GM19468 (cell line): ENCODE measurements at regions not wholly inside any gene's neighbourhood (a gene's known extent, or its start where the extent isn't known, plus 50 kb on each side); places are given as distances from the start of the nearest gene placed in this dataset.
"Not testable (repeated sequence)": the region's sequence is repeated elsewhere in the genome, so short reads cannot be mapped to it uniquely, and the experiment has no call there.

Source experiments
- ATAC-seq: cut with Tn5 transposase; IDR thresholded peaks from one replicate; pipeline ENCODE4 v1.9.1; 2021; ENCODE audit warnings: mild to moderate bottlenecking, moderate library complexity, moderate number of reproducible peaks; ENCODE audit not compliant: unreplicated experiment; ENCODE audit errors: extremely low read depth

GRCh38 chr4:142897518-142897917 lies 51.4 kb upstream of the INPP4B start:
- not testable (repeated sequence) for ATAC-seq

- no peak for ATAC-seq
These were observed 54.5 kb upstream of the INPP4B start for GRCh38 chr4:142900622-142901021.

DNA sequence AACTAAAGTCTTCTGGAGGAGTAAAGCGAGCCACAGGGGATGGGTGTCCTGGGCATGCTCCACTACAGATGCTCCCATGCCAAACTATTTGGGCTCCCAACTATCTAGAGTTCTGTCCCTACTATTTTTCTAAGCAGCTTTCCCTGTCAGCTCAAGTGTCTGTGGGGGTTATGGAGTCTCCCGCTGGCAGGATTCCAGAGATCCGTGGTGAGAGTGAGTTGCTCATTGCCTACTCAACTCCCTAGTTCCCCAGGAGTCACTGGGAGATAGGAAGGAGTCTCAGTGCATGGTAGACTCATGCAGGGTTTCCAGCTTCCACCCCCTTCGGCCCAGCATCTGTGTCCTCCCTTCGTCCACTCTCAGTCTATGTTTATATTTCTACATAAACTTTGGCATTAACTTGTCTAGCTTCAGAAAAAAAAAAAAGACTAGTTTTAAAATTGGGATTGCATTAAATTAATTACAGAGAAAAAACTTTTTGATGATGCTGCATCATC lies 55.1 kb upstream of the INPP4B start:
- ATAC-seq, result no peak

- ATAC-seq, result not testable (repeated sequence)
These were observed 57.5 kb upstream of the INPP4B start for GRCh38 chr4:142903617-142904016.

DNA sequence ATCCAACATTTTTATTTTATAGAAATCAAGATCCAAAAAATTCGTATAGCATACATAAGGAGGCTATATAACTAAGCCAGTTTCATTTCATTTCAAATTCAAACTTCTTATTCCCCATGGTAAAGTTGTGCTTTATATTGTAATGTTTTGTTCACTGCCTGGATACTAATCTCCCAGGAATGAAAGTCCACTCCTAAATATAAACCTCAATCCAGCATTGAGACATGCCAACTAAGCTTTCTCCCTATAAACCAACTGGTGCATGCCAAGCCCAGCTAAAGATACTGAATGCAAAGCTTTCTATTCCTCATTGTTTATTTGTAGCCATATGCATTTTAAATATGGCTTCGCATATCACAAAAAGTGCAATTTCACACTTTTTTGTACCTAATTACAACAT lies 63.8 kb upstream of the INPP4B start:
- no peak for ATAC-seq

DNA sequence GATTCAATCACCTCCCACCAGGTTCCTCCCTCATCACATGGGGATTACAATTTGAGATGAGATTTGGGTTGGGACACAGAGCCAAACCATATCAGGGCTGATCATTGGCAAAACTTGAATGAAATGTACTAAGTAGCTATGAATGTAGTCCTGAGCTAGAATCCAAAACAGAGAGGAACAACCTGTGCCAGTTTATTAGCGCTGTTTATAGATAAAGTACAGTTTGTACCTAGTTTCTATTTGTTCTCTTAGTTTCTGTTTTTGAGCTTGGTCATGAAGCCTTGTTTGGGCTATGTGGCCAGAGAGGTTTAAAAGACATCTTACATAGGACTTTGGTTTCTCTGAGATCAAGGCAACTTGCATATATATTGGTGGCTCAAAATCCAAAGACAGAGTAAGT lies 66.9 kb upstream of the INPP4B start:
- ATAC-seq, result no peak

GRCh38 chr4:142913461-142914030 lies 67.4 kb upstream of the INPP4B start:
- ATAC-seq, result no peak

DNA sequence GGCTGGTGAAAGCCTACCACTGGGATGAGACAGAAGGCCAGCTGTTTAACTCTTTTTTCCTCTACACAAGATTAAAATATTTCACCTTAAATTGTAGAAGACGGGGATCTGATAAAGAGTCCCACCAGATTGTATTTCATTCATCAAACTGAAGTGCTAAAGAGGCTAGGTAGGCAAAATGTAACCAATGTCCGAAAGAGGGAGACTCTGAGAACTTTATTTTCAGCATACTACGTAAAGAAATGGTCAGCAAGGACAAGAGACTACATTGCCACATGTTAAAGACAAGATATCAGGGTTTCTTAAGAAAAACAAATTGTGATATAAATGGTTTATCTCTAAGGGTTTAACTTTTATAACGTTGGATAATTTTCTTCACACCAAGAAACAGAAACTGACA lies 71.6 kb upstream of the INPP4B start:
- no peak for ATAC-seq

DNA sequence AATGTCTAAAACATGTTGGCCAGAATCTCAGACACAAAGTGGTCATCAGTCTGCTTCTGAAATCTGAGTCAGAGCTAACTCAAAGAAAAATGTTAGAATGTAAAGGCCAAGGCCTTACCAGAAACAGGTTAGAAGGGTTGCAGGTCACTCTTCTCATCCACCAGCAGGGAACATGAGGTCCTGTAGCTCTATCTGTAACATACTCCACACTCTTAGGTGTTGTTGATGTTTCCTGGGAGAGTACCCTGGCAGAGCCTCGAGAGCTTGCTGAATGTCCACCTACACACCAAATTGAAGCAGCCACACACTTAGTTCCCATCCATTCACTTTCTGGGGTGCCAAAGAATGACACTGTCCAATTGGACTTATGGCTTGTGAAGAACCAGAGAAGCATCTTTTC lies 76.6 kb upstream of the INPP4B start:
- no peak for ATAC-seq

DNA sequence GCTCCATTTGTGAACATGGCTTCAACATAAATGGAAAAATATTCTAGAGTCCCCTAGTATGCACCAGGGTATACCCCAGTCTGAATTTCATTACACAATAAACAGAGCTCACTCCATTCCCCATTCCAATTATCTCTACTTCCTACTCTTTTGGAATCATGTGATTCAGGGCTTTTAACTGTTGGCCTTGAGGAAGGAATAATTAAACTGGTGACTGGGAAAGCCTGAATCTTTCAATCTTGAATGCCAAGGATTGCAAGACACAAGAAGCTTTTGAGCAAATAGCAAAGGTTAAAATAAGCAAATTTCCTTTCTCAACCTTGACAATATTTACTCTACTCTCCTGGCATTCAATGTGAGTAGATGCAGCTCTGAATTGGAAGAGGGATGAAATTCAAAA lies 77.5 kb upstream of the INPP4B start:
- no peak for ATAC-seq

DNA sequence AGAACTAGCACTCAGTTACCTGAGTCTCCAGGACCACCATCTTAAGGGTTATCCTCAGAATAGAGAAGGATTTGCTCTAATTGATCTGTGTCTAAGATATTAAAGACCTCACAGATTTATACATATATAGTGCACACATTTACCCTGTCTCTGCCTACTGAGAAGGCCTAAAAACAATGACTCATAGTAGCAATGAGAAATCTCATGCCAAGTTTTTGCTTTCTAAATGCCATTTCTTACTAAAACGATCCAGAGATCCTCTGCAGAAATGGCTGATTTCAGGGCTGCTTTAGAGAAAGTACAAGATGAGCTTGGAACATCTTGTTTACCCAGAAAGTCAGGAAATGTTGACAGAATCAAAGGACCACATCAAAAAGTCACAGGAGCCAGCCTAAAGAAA lies 79.1 kb upstream of the INPP4B start:
- no peak for ATAC-seq

- ATAC-seq, result no peak
These were observed 81.6 kb upstream of the INPP4B start for GRCh38 chr4:142927721-142928120.

- no peak for ATAC-seq
These were observed 83.4 kb upstream of the INPP4B start for GRCh38 chr4:142929526-142929925.

- ATAC-seq, result no peak
These were observed 87.1 kb upstream of the INPP4B start for GRCh38 chr4:142933207-142933606.

GRCh38 chr4:142940425-142941330 lies 94.6 kb upstream of the INPP4B start:
- no peak for ATAC-seq

GRCh38 chr4:142944565-142944964 lies 98.5 kb upstream of the INPP4B start:
- ATAC-seq, result no peak

GRCh38 chr4:142952821-142953580 lies 106.9 kb upstream of the INPP4B start:
- no peak for ATAC-seq

- ATAC-seq, result no peak
These were observed 108.3 kb upstream of the INPP4B start for GRCh38 chr4:142954415-142954814.

- no peak for ATAC-seq
These were observed 109.4 kb upstream of the INPP4B start for GRCh38 chr4:142955501-142955900.

GRCh38 chr4:142959173-142959572 lies 113.1 kb upstream of the INPP4B start:
- no peak for ATAC-seq

DNA sequence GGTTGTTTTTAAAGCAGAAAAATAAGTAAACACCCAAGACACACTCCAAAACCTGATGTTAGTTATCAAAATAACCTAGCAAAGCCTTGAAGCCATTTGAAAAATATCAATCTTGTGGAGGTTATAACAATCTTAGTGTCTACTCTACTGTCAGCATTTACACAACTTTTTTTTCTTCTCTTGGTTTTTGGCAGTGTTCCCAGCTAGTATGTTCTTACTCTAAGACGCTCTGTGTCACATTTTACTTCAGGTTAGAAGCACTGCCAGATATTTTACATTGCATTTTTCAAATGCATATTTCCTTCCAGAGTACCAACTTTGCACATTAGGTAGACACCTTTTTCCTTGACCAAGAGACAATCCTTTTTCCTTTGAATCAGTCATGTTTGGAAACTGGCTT lies 114.0 kb upstream of the INPP4B start:
- no peak for ATAC-seq
